ENCODE measurements at regions not wholly inside any gene's neighbourhood (a gene's known extent, or its start where the extent isn't known, plus 50 kb on each side); places are given as distances from the start of the nearest gene placed in this dataset.

DNA sequence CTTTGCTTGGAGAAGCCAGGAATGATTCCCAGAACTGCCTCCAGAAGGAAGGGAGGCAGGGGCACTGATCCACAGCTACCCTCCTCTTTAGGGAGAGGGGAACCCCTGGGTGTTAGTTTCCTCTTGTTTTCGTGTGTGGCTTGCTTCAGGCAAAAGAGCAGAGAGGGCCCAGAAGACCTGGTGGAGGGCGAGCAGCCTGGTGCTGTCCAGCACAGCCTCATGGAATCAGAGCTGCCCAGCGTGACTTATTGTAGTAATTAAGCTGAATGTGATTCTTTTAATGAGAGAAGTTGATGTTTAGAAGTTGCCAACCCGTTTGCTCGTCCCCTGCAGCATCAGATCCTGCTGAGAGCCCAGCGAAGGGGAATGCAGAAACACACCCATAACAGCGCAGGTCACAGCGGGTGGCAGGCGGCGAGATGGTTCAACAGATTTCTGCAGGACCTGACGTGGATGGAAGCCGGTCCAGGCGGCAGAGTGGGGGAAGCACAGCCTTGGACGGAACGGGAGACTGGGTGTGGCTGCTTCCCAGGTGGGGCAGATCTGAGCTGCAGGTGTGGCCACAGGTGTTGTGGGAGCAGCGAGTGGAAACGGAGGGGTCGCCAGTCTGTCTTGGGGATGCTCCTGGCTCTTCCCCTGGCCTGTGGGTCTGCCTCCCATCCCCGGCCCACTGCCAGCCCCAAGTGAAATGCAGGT, 53.7 kb upstream of the SHH start:
- TF ChIP-seq, protein P1, sequence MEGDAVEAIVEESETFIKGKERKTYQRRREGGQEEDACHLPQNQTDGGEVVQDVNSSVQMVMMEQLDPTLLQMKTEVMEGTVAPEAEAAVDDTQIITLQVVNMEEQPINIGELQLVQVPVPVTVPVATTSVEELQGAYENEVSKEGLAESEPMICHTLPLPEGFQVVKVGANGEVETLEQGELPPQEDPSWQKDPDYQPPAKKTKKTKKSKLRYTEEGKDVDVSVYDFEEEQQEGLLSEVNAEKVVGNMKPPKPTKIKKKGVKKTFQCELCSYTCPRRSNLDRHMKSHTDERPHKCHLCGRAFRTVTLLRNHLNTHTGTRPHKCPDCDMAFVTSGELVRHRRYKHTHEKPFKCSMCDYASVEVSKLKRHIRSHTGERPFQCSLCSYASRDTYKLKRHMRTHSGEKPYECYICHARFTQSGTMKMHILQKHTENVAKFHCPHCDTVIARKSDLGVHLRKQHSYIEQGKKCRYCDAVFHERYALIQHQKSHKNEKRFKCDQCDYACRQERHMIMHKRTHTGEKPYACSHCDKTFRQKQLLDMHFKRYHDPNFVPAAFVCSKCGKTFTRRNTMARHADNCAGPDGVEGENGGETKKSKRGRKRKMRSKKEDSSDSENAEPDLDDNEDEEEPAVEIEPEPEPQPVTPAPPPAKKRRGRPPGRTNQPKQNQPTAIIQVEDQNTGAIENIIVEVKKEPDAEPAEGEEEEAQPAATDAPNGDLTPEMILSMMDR (IDR thresholded peaks at IDR 0.05), result no peak
- TF ChIP-seq EP300 (IDR thresholded peaks at IDR 0.05) (no peak), POLR2A (IDR thresholded peaks at IDR 0.05) (no peak)

Data from upper lobe of left lung (tissue), 4 donors.